ENCODE measurements at regions not wholly inside any gene's neighbourhood (a gene's known extent, or its start where the extent isn't known, plus 50 kb on each side); places are given as distances from the start of the nearest gene placed in this dataset.

- no peak for TF ChIP-seq CTCF (IDR thresholded peaks at IDR 0.05)
- no peak for TF ChIP-seq POLR2A (IDR thresholded peaks at IDR 0.05)
Measured at GRCh38 chr10:120300513-120300912, 156.5 kb upstream of the PLPP4 start.

All from thyroid gland (tissue), 4 donors.